ENCODE measurements at regions not wholly inside any gene's neighbourhood (a gene's known extent, or its start where the extent isn't known, plus 50 kb on each side); places are given as distances from the start of the nearest gene placed in this dataset.

DNA sequence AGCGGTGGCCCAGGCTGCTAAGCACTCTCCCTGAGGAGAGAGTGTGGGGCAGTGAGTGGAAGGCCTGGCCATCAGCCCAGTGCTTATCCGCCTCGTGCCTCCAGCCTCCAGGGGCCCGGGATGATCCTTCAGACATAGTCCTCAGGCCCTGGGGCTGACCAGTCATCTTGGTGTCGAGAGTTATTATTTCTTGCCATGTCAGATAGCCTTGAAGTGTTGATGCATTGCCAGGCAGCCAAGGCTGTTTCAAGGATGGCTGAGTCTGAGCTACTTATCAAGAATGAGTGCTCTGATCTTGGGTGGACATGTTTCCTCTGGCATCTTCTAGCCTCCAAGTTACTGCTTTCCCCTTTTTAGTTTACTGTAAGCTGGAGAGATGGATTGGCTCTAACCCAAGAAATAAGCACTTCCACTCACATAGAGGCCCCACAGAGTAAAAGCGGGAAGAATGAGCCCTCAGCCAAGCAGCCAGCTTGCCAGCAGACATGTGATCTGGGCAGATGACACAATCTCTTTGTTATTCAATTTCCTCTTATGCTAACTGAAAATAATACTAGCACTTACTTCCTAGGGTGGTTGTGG is 136.5 kb upstream of the NAMPT start:
- peaks cover 0 to 5% of the 10 kb centered on the region in 2 experiments; a peak in 1 of 4 replicates for H3K4me1 ChIP-seq (ENCODE audit: control insufficient read depth in 1 of 2, insufficient read depth in 2 of 2, low read length in 2 of 2)
- H3K4me2 ChIP-seq (ENCODE audit: low read length) = no peak overlapping the region
- RAD21 ChIA-PET (ENCODE audit: low non-redundant PET in 1 of 2, low total read pairs in 2 of 2, uncharacterized antibody in 2 of 2, unreplicated experiment in 2 of 2) = no interaction called here
- CTCF ChIA-PET = no interaction called here
- H4K20me1 ChIP-seq (ENCODE audit: insufficient read depth) = no peaks in the 10 kb centered on the region
- H3K36me3 ChIP-seq (ENCODE audit: control insufficient read depth in 1 of 2, insufficient read depth in 2 of 2, low read length in 2 of 2) = no peaks in the 10 kb centered on the region
- no peaks in the 10 kb centered on the region for H3K9me3 ChIP-seq (ENCODE audit: control insufficient read depth in 1 of 2, insufficient read depth in 1 of 2, low read depth in 1 of 2, low read length in 2 of 2)
- H3K27ac ChIP-seq (ENCODE audit: low read depth, low read length) = no peak overlapping the region
- no peaks in the 10 kb centered on the region for H3K27me3 ChIP-seq (ENCODE audit: insufficient read depth, low read length)
- no peaks in the 10 kb centered on the region for H3K9me2 ChIP-seq (ENCODE audit: insufficient read depth)
- H3K9ac ChIP-seq (ENCODE audit: low read length) = no peak overlapping the region
- intact Hi-C loops (cut with micrococcal nuclease) = no loop called here
- no peak overlapping the region for H3K4me3 ChIP-seq (replicated peaks in 1 of 2; ENCODE audit: low read depth in 1 of 2, low read length in 2 of 2)
- no peaks in the 10 kb centered on the region for H3K79me2 ChIP-seq (ENCODE audit: insufficient read depth, low read length)
- no peak for ATAC-seq
- no TSS peak for BruUV-seq (replicated peaks)
- no peak overlapping the region for H2AFZ ChIP-seq (ENCODE audit: low read depth, low read length, poor library complexity, severe bottlenecking)
- TF ChIP-seq ELF1 (IDR thresholded peaks at IDR 0.05; ENCODE audit: borderline replicate concordance, low read depth) = no peak
- TF ChIP-seq, protein P1, sequence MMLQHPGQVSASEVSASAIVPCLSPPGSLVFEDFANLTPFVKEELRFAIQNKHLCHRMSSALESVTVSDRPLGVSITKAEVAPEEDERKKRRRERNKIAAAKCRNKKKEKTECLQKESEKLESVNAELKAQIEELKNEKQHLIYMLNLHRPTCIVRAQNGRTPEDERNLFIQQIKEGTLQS (IDR thresholded peaks at IDR 0.05) = no peak
- TF ChIP-seq, protein P2, sequence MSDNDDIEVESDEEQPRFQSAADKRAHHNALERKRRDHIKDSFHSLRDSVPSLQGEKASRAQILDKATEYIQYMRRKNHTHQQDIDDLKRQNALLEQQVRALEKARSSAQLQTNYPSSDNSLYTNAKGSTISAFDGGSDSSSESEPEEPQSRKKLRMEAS (IDR thresholded peaks at IDR 0.05) = no peak
- TF ChIP-seq EZH2phosphoT487 (IDR thresholded peaks at IDR 0.05; ENCODE audit: borderline replicate concordance) = no peak
- no peak for TF ChIP-seq EGR1 (IDR thresholded peaks at IDR 0.05; ENCODE audit: low read depth)
- no peak for TF ChIP-seq TCF7L2 (IDR thresholded peaks at IDR 0.05; ENCODE audit: borderline replicate concordance, extremely low read depth, insufficient read depth, insufficient read length)
- TF ChIP-seq SIN3A (IDR thresholded peaks at IDR 0.05; ENCODE audit: low read depth) = no peak
- TF ChIP-seq JUND (IDR thresholded peaks at IDR 0.05) = no peak
- no peak for DNase-seq (ENCODE audit: low read depth, low spot score)
- POLR2A ChIA-PET = no interaction called here

DNA sequence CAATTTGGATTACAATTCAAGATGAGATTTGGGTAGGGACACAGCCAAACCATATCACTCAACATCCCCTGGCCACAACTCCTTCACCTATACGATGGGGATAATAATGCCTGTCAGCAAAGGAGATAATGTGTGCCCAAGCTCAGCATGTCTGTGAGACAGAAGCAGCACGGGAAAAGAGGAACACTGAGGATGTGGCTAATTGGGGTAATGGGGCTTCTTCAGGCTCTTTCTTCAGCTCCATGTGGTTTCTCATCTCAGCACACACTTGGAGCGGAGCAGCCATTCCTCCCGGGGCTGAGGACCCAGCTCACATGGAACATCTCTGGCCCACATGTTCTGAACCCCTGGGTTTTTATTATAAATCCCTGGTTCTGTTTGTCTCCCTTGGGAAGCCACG is 136.0 kb upstream of the NAMPT start:
- H4K20me1 ChIP-seq (ENCODE audit: insufficient read depth) = no peaks in the 10 kb centered on the region
- DNase-seq (ENCODE audit: low read depth, low spot score) = no peak
- intact Hi-C loops (cut with micrococcal nuclease) = no loop called here
- no peak overlapping the region for H3K4me3 ChIP-seq (replicated peaks in 1 of 2; ENCODE audit: low read depth in 1 of 2, low read length in 2 of 2)
- ChIA-PET POLR2A (no interaction called here), CTCF (no interaction called here), RAD21 (ENCODE audit: low non-redundant PET in 1 of 2, low total read pairs in 2 of 2, uncharacterized antibody in 2 of 2, unreplicated experiment in 2 of 2) (no interaction called here)
- no peaks in the 10 kb centered on the region for H3K27me3 ChIP-seq (ENCODE audit: insufficient read depth, low read length)
- no peaks in the 10 kb centered on the region for H3K79me2 ChIP-seq (ENCODE audit: insufficient read depth, low read length)
- no peaks in the 10 kb centered on the region for H3K36me3 ChIP-seq (ENCODE audit: control insufficient read depth in 1 of 2, insufficient read depth in 2 of 2, low read length in 2 of 2)
- no peaks in the 10 kb centered on the region for H3K9me3 ChIP-seq (ENCODE audit: control insufficient read depth in 1 of 2, insufficient read depth in 1 of 2, low read depth in 1 of 2, low read length in 2 of 2)
- no peaks in the 10 kb centered on the region for H3K9me2 ChIP-seq (ENCODE audit: insufficient read depth)
- H3K4me2 ChIP-seq (ENCODE audit: low read length) = no peak overlapping the region
- H3K4me1 ChIP-seq (ENCODE audit: control insufficient read depth in 1 of 2, insufficient read depth in 2 of 2, low read length in 2 of 2) = peaks cover 0 to 5% of the 10 kb centered on the region in 2 experiments; a peak in 1 of 4 replicates
- no peak overlapping the region for H3K9ac ChIP-seq (ENCODE audit: low read length)
- no peak overlapping the region for H2AFZ ChIP-seq (ENCODE audit: low read depth, low read length, poor library complexity, severe bottlenecking)
- no peak for ATAC-seq
- no TSS peak for BruUV-seq (replicated peaks)
- no peak overlapping the region for H3K27ac ChIP-seq (ENCODE audit: low read depth, low read length)
- TF ChIP-seq EZH2phosphoT487 (IDR thresholded peaks at IDR 0.05; ENCODE audit: borderline replicate concordance) (no peak), POLR2AphosphoS5 (IDR thresholded peaks at IDR 0.05; ENCODE audit: low read depth, low read length) (no peak), CBX3 (IDR thresholded peaks at IDR 0.05; ENCODE audit: low read depth) (no peak), ZFX (IDR thresholded peaks at IDR 0.05) (no peak), EGR1 (IDR thresholded peaks at IDR 0.05; ENCODE audit: low read depth) (no peak), SP1 (IDR thresholded peaks at IDR 0.05; ENCODE audit: low read depth) (no peak), RAD21 (IDR thresholded peaks at IDR 0.05; ENCODE audit: low read depth) (no peak), CEBPB (IDR thresholded peaks at IDR 0.05; ENCODE audit: low read depth) (no peak), JUND (IDR thresholded peaks at IDR 0.05) (no peak), YY1 (IDR thresholded peaks at IDR 0.05; ENCODE audit: extremely low read depth, insufficient replicate concordance, low read depth, low read length) (no peak)
- TF ChIP-seq, protein P3, sequence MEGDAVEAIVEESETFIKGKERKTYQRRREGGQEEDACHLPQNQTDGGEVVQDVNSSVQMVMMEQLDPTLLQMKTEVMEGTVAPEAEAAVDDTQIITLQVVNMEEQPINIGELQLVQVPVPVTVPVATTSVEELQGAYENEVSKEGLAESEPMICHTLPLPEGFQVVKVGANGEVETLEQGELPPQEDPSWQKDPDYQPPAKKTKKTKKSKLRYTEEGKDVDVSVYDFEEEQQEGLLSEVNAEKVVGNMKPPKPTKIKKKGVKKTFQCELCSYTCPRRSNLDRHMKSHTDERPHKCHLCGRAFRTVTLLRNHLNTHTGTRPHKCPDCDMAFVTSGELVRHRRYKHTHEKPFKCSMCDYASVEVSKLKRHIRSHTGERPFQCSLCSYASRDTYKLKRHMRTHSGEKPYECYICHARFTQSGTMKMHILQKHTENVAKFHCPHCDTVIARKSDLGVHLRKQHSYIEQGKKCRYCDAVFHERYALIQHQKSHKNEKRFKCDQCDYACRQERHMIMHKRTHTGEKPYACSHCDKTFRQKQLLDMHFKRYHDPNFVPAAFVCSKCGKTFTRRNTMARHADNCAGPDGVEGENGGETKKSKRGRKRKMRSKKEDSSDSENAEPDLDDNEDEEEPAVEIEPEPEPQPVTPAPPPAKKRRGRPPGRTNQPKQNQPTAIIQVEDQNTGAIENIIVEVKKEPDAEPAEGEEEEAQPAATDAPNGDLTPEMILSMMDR (IDR thresholded peaks at IDR 0.05 in 2 of 3, conservative IDR thresholded peaks at IDR 0.05 in 1 of 3; ENCODE audit: borderline replicate concordance in 1 of 3, insufficient read depth in 1 of 3, low read depth in 2 of 3, low read length in 2 of 3) = no peak
- TF ChIP-seq, protein P2 (IDR thresholded peaks at IDR 0.05) = no peak
- TF ChIP-seq, protein P1 (IDR thresholded peaks at IDR 0.05) = no peak

Measured in HCT116 (cell line).